ENCODE measurements at regions not wholly inside any gene's neighbourhood (a gene's known extent, or its start where the extent isn't known, plus 50 kb on each side); places are given as distances from the start of the nearest gene placed in this dataset.
"Not testable (repeated sequence)": the region's sequence is repeated elsewhere in the genome, so short reads cannot be mapped to it uniquely, and the experiment has no call there.

DNA sequence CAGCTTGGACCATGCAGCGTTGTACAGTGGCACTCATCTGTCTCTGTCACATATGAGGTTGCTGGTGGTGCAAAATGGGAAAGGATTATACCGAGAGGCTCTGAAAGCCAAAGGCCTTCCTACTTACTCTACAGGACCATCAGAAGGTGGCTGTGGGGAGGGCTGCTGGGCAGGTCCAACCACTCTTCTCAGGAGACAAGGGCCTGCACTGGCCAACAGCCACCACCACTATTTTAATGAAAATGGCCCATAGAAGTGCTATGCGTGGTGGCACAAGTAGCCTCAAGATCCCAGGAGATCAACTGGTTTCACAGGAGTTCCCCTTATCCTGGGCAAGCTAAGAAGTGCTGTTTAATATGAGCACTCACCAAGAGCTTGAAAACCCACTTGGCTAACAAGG lies 52.3 kb downstream of the MRPL57 start:
- DNase-seq (ENCODE audit: low read depth, low spot score), result no peak

DNA sequence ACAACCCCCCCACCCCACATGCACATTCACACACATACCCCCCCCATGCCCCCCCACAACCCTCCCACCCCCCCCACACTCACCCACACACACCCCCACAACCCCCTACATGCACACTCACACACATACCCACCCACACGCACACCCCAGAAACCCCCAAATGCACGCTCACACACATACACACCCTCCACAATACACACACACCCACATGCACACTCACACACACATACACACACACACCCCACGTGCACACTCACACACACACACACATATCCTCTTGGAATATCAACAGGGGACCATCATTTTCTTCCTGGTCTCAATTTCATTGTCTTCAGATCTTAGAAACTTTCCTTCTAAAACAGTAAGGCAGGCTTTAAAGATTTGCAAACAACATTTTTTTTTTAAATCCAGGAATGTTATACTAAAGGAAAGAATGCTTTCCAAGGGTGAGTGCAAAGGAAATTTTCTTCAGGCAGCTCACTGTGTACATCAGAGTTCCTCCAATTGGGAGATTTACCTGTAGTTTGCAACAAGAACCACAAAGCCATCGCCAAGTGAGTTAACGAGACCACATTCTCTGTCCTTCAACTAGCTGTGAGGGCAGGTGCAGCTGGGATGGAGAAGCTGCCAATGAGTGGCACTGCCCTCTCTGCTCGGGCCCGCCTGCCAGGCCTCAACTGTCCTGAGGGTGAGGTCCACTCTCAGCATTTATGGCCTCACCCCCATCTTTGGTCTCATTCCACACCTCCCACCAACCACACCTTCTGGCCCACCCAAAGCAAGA lies 53.0 kb downstream of the MRPL57 start:
- no peak for DNase-seq (ENCODE audit: low read depth, low spot score)

DNA sequence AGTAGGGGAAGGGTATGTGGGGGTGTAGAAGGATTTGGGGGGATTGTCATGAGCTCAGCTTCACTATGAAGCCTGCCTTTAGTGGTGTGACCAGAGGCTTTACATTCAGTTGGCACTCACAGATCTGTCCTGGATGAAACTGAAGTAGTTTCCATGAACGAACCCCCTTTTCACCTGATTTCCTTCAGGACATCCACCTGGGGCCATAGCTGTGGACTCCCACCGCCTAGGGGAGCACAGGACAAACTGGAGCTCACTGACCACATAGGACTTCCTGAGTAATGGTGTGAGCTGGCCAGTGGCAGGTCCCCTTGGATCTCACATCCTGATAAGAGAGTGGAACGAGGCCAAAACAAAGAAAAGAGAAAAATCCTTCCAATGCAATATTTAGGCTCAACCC lies 54.1 kb downstream of the MRPL57 start:
- DNase-seq (ENCODE audit: low read depth, low spot score), result no peak

DNA sequence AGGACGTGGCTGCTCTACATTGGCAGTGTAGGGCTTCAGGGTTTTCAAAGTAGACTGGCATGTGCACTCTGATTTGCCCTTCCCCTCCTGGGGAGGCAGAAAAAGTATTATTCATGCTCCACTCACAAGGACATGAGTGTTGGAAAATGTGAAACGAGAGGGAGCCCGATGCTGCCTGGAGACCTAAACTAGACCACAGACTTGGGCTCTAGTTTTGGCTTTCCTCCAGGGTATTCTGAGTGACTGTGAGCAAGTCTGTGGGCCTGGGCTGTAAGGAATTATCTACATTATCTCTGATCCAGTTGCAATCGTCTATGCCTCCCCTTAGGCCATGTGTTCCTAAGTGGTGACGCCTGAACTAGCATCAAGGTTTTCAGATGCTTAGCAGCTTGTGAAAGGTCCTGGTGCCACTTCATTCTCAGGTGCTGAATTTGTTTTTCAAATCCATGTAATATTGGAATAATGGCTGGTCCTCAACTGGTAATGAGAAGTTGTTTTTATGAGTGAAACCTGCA lies 55.0 kb downstream of the MRPL57 start:
- no peak for DNase-seq (ENCODE audit: low read depth, low spot score)

DNA sequence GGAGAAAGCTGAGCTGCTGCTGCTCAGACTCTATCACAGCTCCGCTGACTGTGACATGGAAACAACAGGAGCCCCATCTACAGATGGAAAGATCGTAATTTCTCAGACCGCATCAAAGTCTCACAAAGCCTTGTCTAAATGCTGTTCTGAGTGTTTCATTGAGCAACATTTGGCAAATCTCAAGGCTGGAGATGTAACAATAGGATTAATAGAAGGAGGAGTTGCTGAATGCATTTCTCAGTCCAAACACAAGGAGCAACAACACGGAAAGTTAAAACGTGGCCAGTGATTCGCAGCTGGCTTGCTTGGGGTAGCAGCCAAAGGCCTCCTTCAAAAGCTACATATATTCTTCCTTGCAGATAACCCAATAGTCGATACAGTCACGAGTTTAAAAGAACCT lies 55.7 kb downstream of the MRPL57 start:
- no peak for DNase-seq (ENCODE audit: low read depth, low spot score)

DNA sequence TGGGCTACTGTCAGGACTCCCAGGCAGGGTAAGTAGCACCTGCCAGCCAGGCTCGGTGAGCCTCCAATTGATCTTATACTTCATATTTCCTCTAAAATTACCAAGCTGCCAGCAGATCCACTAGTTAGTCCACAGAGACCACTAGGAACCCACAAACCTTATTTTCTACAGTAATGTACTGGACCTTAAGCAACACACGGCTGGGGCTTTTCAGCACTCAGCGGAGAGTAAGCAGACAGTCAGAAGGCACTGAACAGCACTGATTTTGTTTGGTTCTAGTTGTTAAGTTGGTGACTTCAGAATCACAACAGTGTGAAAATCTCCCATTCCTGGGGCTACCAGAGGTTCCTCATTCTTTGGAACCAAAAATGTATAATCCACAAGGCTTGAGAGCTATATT lies 56.1 kb downstream of the MRPL57 start:
- no peak for DNase-seq (ENCODE audit: low read depth, low spot score)

DNA sequence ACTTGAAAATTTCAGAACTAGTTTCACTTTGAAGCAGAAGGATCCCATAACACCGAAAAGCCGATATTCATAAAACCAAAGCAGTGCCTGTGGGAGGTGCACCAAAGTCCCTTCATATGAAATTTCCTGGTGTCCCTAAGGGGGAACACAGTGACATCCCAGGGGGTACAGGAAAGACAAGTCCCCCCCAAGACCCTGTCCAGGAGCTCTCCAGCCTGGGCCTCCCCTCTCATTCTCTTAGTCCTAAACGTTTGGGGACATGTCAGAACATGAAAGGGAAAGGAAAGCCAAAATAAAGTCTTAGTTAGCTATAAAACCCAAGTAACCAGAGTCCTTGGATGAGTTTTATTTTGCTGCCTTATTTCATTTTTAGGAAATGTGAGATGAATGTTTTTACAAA lies 56.6 kb downstream of the MRPL57 start:
- no peak for DNase-seq (ENCODE audit: low read depth, low spot score)

DNA sequence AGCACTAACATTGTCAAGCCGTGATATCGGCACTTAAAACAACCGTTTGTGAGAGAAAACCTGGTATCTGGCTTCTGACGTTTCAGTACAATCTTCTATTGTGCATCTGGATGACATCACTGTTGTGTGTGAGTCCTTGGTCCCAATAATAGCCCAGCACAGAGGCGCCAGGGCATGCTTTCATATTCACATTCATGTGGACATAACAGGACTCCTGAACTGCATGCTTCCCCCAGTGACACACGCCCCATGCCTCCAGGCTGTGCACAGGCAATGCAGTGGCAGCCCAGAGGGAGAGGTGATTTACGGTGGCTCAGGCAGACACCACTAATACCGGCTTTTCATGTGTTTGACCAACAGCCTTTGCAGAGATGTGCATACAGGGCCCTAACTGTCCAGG lies 58.1 kb downstream of the MRPL57 start:
- DNase-seq (ENCODE audit: low read depth, low spot score), result no peak

DNA sequence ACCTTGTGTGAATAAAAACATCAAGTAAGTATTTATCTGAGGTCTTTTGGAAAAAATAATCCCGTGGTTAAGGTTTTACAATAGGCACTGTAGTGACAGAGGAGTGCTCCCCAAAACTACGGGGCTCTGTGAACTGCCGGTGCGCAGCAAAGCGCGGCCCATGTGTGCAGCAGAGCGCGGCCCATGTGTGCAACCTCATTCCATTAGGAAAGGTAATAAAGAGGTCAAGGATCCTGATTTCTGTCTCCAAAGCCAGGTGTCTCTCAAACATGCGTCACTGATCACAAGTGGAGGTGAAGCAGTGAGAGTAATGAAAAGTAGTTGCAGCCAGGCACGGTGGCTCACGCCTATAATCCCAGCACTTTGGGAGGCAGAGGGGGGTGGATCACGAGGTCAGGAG lies 58.7 kb downstream of the MRPL57 start:
- DNase-seq (ENCODE audit: low read depth, low spot score), result no peak

DNA sequence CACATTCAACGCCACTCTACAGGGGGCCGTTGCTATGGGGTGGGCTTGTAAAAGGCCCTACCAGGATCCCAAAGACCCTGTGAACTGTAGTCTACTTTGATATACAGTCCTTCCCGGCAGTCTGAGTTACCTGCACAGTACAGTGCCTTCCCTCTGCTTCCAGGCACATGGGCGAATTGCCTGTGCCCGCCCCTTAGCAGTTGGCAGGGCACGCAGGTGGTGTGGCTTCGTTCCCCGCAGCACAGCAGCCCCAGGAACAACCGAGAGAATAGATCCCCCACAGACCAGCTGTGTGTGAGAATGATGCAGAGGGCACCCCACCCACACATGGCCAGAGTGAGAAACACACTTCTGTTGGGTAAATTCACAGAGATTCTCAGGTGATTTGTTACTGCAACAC lies 60.6 kb downstream of the MRPL57 start:
- no peak for DNase-seq (ENCODE audit: low read depth, low spot score)

DNA sequence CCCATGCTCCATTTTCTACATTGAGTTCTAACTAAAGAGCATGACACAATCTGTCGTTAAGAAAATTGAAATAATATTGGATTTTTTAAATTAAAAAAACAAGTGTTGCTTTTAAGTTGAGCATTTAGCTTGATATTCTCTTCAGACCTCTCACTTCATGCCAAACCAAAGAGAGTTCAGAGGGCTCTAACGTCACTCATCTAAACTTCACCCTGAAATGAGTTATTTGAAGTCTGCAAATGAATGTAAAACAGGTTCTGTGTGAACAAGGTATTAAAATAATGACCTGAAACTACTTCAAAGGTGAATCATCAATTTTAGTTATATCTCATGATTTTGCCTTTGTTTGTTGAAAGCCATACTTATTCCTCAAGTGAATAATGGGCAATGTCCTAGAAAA lies 61.8 kb downstream of the MRPL57 start:
- no peak for DNase-seq (ENCODE audit: low read depth, low spot score)

DNA sequence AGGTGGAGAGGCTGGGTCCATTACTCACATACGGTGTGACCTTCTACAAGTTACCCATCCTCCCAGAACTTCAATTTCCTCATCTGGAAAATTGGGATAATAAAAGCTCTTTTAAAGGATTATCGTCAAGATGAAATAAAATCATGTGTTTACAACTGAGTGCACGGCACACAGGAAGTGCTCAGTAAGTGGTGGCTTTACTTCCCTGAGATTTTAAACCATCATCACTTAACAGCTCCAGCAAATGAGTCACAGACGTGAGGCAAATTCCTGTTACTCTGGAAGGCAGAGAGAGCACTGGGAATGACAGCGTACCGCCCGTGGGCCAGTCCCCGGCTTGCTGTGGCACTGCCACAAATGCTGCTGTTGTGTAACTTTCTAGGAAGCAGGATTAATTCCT lies 64.1 kb downstream of the MRPL57 start:
- no peak for DNase-seq (ENCODE audit: low read depth, low spot score)

DNA sequence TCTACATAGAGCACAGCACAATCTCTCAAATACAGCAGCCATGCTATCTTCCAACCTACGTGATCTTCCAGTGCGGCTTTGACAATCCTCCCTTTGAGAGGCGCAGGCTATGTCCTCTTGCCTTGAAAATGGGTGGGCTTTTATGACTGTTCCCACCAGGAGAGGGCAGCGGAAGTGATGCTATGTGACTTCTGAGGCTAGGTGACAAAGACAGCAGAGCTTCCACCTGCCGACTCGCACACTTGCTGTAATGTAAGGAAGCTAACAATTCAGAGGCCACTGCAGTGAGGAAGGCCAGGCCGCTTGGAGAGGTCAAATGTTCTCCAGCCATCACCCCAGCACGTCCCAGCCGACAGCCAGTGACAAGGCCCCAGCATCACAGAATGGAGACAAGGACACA lies 65.8 kb downstream of the MRPL57 start:
- peak; percentile 70 for DNase-seq (ENCODE audit: low read depth, low spot score)

DNA sequence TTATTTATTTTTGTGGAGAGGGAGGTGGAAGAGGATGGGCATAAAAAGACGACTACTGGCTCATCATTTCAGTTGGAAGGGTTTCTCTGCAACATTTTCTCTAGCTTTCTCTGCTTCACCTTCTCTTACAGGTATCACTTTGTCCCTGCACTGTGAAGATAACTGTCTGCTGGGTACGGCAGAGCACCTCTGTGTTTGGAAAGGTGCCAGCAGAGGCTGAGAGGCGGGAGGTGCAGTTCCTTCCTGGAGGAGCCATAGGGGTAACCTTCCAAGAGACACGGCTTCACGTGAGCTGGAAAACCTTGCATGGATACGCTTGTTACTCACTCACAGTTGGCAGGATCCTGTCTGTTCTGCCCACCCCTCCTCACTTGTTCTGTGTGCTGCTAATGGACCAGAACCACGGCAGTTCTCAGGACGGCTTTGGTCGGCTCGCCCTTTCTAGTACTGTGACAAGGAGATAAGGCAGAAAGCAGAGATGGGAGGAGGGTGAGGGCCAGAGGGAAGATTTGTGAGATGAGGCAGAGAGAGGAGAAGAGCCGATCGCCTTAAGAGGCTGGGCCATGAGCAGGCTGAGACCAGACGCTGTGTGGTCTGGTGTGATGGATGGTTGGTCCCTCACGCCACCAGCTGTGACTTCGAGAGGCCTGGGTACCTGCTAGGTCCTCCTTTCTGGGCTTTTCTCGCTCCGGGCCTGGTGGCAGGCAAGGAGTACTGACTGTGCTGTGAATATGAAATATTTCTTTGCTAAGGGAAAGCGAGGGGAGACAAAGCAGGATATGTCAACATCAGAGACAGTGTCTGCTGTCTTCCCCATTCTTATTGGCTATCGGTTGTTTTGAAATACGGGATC lies 66.8 kb downstream of the MRPL57 start:
- no peak for DNase-seq (ENCODE audit: low read depth, low spot score)

DNA sequence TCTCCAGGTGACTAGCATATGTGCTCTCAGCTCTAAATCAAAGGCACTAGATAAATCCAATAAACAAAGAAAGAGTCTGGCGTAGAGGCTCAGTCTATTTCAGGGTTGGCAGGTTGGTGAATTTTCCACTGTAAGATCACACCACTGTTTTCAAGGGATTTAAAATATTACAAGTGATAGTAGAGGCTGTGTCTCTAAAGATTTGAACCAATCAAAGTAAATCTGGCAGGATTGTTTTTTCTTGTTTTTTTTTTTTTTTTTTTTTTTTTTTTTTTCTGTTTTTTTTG lies 67.4 kb downstream of the MRPL57 start:
- not testable (repeated sequence) for DNase-seq (ENCODE audit: low read depth, low spot score)

DNA sequence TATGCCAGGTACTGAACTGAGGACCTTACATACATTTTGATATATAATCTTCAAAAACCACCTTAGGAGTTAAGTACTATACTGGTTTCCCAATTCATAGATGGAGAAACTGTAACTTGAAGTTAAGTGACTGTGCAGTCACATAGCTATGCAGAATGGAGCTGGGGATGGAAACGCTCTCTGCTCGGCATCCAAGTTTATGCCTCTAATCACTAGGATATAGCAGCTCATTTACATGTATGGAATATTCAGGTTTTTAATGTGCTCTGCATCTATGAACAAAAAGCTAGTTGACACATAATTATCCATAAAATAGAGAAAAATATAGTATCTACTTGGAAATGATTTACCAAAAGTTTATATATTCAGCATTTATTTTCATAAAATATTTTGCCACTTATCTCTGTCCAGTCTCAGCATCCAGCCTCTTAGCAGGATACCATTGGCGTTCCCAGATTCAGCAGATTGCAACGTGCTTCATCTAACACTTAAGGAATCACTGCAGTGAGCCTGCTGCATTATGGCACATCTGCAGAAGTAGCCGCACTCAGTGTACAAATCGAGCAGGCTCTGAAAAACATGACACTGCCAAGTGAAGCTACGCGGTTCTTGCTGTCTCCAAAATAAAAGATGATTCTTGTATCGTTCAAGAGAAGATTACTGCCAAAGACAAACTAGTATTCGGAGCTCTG lies 70.4 kb downstream of the MRPL57 start:
- DNase-seq (ENCODE audit: low read depth, low spot score), result no peak

DNA sequence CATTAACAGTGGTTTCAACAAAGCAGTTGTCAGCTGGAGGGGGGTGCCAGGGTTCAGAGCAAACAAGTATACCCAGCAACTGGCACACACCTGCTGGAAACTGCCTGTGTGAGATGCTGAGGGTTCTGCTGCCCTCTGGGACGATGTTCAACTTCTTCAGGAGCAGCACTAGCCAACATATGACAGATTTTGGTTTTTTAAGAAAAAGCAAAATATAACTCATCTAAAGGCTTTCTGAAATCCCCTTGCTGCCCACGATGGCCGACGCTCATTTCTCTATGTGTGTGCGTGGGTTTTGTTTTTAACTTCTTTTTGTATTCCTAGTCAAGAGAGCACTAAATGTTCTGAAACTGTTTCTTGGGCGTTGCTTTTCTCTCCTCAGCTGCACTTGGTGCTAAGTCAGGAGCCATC lies 79.9 kb downstream of the MRPL57 start:
- DNase-seq (ENCODE audit: low read depth, low spot score), result no peak

DNA sequence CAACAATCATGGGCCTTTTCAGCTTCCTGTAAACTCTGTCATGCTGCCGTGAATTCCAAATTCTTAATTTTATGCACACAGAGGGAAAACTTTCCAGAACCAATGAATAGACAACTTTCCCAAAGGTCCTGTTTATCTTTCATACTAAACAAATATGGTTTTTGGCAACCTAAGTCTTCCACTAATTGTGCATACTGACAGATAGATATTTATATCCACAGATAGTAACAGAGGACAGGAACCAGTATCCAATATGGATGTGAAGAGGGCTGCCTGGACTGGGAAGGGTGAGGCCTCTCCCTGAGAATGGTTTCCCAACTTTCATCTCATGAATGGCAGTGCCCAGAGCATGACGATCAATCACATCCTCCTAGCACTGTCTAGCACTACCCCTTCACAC lies 80.4 kb downstream of the MRPL57 start:
- DNase-seq (ENCODE audit: low read depth, low spot score), result no peak

DNA sequence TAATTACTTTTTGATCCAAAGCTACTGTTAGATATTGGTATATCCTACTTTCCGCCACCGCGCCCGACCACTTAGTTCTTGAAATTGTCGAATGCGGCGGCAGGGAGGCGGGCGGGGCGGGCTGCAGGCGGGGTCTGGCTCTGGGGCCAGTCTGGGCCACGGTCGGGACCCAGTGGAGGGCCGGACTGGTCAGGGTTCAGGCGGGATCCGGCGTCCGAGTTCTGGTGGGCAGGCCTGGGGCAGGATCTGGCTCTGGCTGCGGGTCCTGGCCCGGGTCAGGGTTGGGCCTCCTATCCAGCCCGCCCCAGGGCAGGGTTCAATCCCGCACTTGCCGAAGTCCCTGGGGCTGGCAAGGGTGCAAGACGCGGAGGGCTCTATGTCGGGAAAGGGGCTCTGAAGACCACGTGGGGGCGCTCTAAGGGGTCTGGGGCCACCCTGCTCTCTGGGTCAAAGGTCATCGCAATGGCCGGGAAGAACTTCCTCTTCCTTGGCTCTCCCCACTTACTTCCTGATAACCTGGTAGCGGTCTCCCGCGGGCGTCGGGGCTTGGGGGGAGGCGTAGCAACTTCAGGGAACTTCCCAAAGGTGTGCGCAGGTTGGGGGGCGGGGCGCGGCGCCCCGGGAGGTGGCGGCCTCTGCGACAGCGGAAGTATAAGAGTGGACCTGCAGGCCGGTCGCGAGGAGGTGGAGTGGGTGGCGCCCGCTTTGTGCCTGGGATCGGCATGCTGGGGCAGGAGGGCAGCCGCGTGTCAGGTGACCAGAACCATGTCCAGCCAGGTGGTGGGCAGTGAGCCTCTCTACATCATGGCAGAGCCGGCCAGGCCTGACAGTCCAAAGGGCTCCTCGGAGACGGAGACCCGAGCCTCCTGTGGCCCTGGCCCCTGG lies 83.4 kb downstream of the MRPL57 start:
- DNase-seq (ENCODE audit: low read depth, low spot score), result no peak

DNA sequence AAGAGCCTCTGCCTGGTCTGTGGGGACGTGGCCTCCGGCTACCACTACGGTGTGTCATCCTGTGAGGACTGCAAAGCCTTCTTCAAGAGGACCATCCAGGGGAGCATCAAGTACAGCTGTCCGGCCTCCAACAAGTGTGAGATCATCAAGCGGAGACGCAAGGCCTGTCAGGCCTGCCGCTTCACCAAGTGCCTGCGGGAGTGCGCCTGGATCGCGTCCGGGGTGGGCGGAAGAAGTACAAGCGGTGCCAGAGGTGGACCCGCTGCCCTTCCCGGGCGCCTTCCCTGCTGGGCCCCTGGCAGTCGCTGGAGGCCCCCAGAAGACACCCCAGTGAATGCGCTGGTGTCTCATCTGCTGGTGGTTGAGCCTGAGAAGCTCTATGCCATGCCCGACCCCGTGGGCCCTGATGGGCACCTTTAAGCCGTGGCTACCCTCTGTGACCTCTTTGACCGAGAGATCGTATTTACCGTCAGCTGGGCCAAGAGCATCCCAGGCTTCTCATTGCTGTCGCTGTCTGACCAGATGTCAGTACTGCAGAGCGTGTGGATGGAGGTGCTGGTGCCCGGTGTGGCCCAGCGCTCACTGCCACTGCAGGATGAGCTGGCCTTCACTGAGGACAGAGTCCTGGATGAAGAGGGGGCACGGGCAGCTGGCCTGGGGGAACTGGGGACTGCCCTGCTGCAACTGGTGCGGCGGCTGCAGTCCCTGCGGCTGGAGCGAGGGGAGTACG lies 84.3 kb downstream of the MRPL57 start:
- not testable (repeated sequence) for DNase-seq (ENCODE audit: low read depth, low spot score)

Data from iPS DF 19.7 (cell line).